Neural cell (in vitro differentiated cells): ENCODE measurements at regions not wholly inside any gene's neighbourhood (a gene's known extent, or its start where the extent isn't known, plus 50 kb on each side); places are given as distances from the start of the nearest gene placed in this dataset.

Experiments
- H2AFZ ChIP-seq: fragments of 200-600, 300-800 bp; sonication (generic), shearing (Covaris generic); 2 replicates; pipeline ENCODE4 v1.6.0; 2014; ENCODE audit warnings: low read depth, mild to moderate bottlenecking, antibody characterized with exemption, low read length, moderate library complexity
- H3F3A ChIP-seq: fragments of 200-600 bp; shearing (Covaris generic); 2 replicates; pipeline ENCODE4 v1.6.1; 2016; ENCODE audit warnings: mild to moderate bottlenecking, moderate library complexity, mixed read lengths, antibody characterized with exemption, low read length; ENCODE audit not compliant: insufficient read depth, poor library complexity, severe bottlenecking
- H3K27ac ChIP-seq: fragments of 200-600, 300-800 bp; sonication (generic), shearing (Covaris generic); 2 replicates; pipeline ENCODE4 v1.5.1; 2014; ENCODE audit warnings: mild to moderate bottlenecking, low read length, moderate library complexity
- H3K27me3 ChIP-seq: fragments of 300-800, 200-600 bp; sonication (generic), shearing (Covaris generic); 2 replicates; pipeline ENCODE4 v1.6.0; 2014; ENCODE audit warnings: mild to moderate bottlenecking, low read depth, low read length, moderate library complexity; ENCODE audit not compliant: insufficient read depth
- H3K36me3 ChIP-seq: fragments of 300-800, 200-600 bp; sonication (generic), shearing (Covaris generic); 2 replicates; pipeline ENCODE4 v1.5.1; 2014; ENCODE audit warnings: mild to moderate bottlenecking, antibody characterized with exemption, low read length, moderate library complexity; ENCODE audit not compliant: insufficient read depth
- H3K4me2 ChIP-seq: fragments of 300-800, 200-600 bp; sonication (generic), shearing (Covaris generic); 2 replicates; pipeline ENCODE4 v1.6.0; 2014; ENCODE audit warnings: mild to moderate bottlenecking, low read length
- H3K4me3 ChIP-seq: fragments of 300-800, 200-600 bp; sonication (generic), shearing (Covaris generic); 2 replicates; pipeline ENCODE4 v1.5.1; 2014; ENCODE audit warnings: mild to moderate bottlenecking, low read length, moderate library complexity
- H3K79me2 ChIP-seq: fragments of 200-600 bp; shearing (Covaris generic); replicated peaks from 2 replicates; pipeline ENCODE4 v1.6.0; 2014; ENCODE audit warnings: mild to moderate bottlenecking, low read length, moderate library complexity; ENCODE audit not compliant: insufficient read depth
- H3K9ac ChIP-seq: fragments of 300-800, 200-600 bp; sonication (generic), shearing (Covaris generic); 2 replicates; pipeline ENCODE4 v1.6.1; 2016; ENCODE audit warnings: mild to moderate bottlenecking, low read length, mixed read lengths
- H3K9me2 ChIP-seq: fragments of 200-600 bp; shearing (Covaris generic); 2 replicates; pipeline ENCODE4 v1.6.1; 2016; ENCODE audit warnings: mild to moderate bottlenecking, low read length, mixed read lengths; ENCODE audit not compliant: insufficient read depth
- H3K9me3 ChIP-seq: fragments of 200-600, 300-800 bp; sonication (generic), shearing (Covaris generic); 2 replicates; pipeline ENCODE4 v1.6.1; 2016; ENCODE audit warnings: mild to moderate bottlenecking, mixed run types, low read length, moderate library complexity, mixed read lengths
- H4K20me1 ChIP-seq: fragments of 200-600 bp; shearing (Covaris generic); 2 replicates; pipeline ENCODE4 v1.6.1; 2016; ENCODE audit warnings: mild to moderate bottlenecking, mixed run types; ENCODE audit not compliant: insufficient read depth
- EP300 ChIP-seq: fragments of 450-650 bp; conservative IDR thresholded peaks from 2 replicates; pipeline ENCODE4 v1.6.1; 2014; ENCODE audit warnings: antibody characterized with exemption, mild to moderate bottlenecking, moderate library complexity; ENCODE audit not compliant: poor library complexity, severe bottlenecking
- EZH2 ChIP-seq: fragments of 200-600, 300-800 bp; shearing (Covaris generic), sonication (generic); IDR thresholded peaks from 2 replicates; pipeline ENCODE4 v1.6.1; 2014; ENCODE audit warnings: antibody characterized with exemption, low read length, borderline replicate concordance, mild to moderate bottlenecking; ENCODE audit not compliant: insufficient read depth, poor library complexity, severe bottlenecking
- MXI1 ChIP-seq: fragments of 450-650 bp; conservative IDR thresholded peaks from 2 replicates; pipeline ENCODE4 v1.6.1; 2014; ENCODE audit warnings: antibody characterized with exemption, mild to moderate bottlenecking; ENCODE audit not compliant: poor library complexity, severe bottlenecking
- POLR2AphosphoS5 ChIP-seq: IDR thresholded peaks from 2 replicates; pipeline ENCODE4 v1.6.1; 2012
- RAD21 ChIP-seq: fragments of 450-650 bp; conservative IDR thresholded peaks from 2 replicates; pipeline ENCODE4 v1.6.1; 2014; ENCODE audit warnings: antibody characterized with exemption, mild to moderate bottlenecking, moderate library complexity
- SMC3 ChIP-seq: fragments of 450-650 bp; conservative IDR thresholded peaks from 2 replicates; pipeline ENCODE4 v1.6.1; 2014; ENCODE audit warnings: antibody characterized with exemption, mild to moderate bottlenecking, moderate library complexity; ENCODE audit not compliant: poor library complexity
- TAF1 ChIP-seq: IDR thresholded peaks from 2 replicates; pipeline ENCODE4 v1.6.1; 2012; ENCODE audit warnings: low read depth
- TF ChIP-seq, protein P1 (sequence below): fragments of 450-650 bp; IDR thresholded peaks from 2 replicates; pipeline ENCODE4 v1.5.1; 2014; ENCODE audit warnings: antibody characterized with exemption, mild to moderate bottlenecking, moderate library complexity; ENCODE audit not compliant: poor library complexity, severe bottlenecking
- TF ChIP-seq, protein P2 (sequence below): IDR thresholded peaks from 2 replicates; pipeline ENCODE4 v1.6.1; 2012; ENCODE audit warnings: borderline replicate concordance

DNA sequence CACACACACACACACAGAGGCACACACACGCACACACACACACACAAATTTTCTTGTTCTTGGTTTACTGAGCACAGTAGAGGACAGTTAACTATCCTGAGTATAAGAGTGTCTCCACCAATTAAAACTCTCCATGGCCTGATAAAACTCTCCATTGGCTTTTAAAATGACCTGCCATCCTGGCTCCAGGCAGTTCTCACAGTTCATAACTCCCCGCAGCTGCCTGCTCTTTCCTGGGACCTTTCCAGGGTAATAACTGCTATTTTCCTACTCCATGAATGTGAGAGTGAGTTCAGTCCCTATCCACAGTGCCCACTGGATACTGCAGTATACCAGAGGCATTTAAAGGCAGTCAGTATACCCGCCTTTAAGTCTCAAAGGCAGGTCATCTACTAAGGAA lies 351.5 kb downstream of the PLPP3 start:
- Histone ChIP-seq H3K9me3 (no peaks in the 10 kb centered on the region), H3K27me3 (no peaks in the 10 kb centered on the region), H3K27ac (no peak overlapping the region), H4K20me1 (no peaks in the 10 kb centered on the region), H3K9me2 (no peaks in the 10 kb centered on the region), H3K4me3 (no peak overlapping the region), H3K36me3 (no peaks in the 10 kb centered on the region), H2AFZ (no peak overlapping the region), H3K79me2 (no peaks in the 10 kb centered on the region), H3K9ac (no peak overlapping the region), H3K4me2 (no peak overlapping the region), H3F3A (no peaks in the 10 kb centered on the region)
- TF ChIP-seq, protein P1, sequence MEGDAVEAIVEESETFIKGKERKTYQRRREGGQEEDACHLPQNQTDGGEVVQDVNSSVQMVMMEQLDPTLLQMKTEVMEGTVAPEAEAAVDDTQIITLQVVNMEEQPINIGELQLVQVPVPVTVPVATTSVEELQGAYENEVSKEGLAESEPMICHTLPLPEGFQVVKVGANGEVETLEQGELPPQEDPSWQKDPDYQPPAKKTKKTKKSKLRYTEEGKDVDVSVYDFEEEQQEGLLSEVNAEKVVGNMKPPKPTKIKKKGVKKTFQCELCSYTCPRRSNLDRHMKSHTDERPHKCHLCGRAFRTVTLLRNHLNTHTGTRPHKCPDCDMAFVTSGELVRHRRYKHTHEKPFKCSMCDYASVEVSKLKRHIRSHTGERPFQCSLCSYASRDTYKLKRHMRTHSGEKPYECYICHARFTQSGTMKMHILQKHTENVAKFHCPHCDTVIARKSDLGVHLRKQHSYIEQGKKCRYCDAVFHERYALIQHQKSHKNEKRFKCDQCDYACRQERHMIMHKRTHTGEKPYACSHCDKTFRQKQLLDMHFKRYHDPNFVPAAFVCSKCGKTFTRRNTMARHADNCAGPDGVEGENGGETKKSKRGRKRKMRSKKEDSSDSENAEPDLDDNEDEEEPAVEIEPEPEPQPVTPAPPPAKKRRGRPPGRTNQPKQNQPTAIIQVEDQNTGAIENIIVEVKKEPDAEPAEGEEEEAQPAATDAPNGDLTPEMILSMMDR, result no peak
- TF ChIP-seq TAF1 (no peak), EZH2 (no peak), SMC3 (no peak), POLR2AphosphoS5 (no peak), MXI1 (no peak), EP300 (no peak), RAD21 (no peak)
- TF ChIP-seq, protein P2, sequence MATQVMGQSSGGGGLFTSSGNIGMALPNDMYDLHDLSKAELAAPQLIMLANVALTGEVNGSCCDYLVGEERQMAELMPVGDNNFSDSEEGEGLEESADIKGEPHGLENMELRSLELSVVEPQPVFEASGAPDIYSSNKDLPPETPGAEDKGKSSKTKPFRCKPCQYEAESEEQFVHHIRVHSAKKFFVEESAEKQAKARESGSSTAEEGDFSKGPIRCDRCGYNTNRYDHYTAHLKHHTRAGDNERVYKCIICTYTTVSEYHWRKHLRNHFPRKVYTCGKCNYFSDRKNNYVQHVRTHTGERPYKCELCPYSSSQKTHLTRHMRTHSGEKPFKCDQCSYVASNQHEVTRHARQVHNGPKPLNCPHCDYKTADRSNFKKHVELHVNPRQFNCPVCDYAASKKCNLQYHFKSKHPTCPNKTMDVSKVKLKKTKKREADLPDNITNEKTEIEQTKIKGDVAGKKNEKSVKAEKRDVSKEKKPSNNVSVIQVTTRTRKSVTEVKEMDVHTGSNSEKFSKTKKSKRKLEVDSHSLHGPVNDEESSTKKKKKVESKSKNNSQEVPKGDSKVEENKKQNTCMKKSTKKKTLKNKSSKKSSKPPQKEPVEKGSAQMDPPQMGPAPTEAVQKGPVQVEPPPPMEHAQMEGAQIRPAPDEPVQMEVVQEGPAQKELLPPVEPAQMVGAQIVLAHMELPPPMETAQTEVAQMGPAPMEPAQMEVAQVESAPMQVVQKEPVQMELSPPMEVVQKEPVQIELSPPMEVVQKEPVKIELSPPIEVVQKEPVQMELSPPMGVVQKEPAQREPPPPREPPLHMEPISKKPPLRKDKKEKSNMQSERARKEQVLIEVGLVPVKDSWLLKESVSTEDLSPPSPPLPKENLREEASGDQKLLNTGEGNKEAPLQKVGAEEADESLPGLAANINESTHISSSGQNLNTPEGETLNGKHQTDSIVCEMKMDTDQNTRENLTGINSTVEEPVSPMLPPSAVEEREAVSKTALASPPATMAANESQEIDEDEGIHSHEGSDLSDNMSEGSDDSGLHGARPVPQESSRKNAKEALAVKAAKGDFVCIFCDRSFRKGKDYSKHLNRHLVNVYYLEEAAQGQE, result no peak

DNA sequence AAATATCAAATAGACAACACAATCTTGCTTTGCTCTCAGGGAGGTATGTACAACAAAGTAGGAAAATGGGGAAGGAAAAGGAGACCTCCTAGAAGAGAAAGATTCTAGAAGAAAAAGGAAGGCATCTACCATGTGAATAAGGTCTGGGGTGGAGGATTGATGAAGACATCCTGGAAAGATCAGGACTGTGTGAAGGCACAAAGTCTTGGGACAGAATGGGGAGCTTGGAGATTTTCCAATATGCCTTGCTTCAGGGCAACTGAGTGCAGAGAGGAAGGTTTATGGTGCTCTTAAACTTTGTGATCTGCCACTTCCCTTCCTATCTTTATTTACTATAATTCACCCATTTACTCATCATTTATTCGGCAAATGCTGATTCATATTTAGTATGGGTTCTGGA lies 352.0 kb downstream of the PLPP3 start:
- no peaks in the 10 kb centered on the region for H3K36me3 ChIP-seq
- H3K9me2 ChIP-seq, result no peaks in the 10 kb centered on the region
- H3K4me3 ChIP-seq, result no peak overlapping the region
- H3K9ac ChIP-seq, result no peak overlapping the region
- no peaks in the 10 kb centered on the region for H4K20me1 ChIP-seq
- H3K27ac ChIP-seq, result no peak overlapping the region
- H3K27me3 ChIP-seq, result no peaks in the 10 kb centered on the region
- H2AFZ ChIP-seq, result no peak overlapping the region
- no peaks in the 10 kb centered on the region for H3K79me2 ChIP-seq
- no peaks in the 10 kb centered on the region for H3K9me3 ChIP-seq
- H3F3A ChIP-seq, result no peaks in the 10 kb centered on the region
- no peak overlapping the region for H3K4me2 ChIP-seq
- TF ChIP-seq EP300, result no peak
- no peak for TF ChIP-seq TAF1
- TF ChIP-seq EZH2, result no peak
- no peak for TF ChIP-seq MXI1
- TF ChIP-seq, protein P1, result no peak
- TF ChIP-seq SMC3, result no peak
- TF ChIP-seq, protein P2, result no peak
- no peak for TF ChIP-seq RAD21
- TF ChIP-seq POLR2AphosphoS5, result no peak
